ENCODE measurements at regions not wholly inside any gene's neighbourhood (a gene's known extent, or its start where the extent isn't known, plus 50 kb on each side); places are given as distances from the start of the nearest gene placed in this dataset.

DNA sequence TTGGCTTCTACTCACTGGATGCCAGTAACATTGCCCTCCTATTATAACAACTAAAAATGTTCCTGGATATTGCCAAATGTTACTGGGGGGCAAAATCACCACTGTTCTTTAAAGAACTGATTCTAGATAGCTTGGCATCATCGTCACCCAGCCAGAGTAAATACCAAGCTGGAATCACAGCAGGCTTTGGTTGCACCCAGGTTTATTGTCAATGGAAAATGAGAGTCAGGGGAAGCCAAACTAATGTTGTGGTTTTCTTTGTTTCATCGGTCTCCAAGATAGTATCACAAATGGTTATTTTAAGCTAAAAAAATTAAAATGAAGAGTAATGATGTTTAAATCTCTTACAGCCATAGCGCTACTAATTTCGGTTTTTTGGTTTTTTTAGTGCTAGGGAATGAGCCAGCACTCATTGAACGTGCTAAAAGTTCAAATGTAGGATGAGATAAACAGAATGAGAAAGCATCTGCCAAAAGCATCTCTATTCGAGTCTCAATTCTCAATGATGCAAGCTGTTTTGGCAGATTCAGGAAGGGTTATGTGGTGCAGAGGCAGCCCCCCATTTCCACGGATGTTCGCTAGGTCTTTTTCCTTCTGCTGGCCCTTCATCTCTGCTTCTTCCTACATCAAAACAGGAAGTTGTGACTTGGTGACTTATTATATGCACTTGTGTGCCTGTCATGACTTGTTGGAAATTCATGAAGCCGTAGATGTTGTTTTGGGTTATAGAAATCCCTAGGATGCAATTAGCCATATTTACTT is 558.0 kb downstream of the EBF1 start:
- 38% methylated on average over 9 of the region's 9 CpGs for WGBS (ENCODE audit: insufficient coverage, insufficient replicate concordance, low lambda C conversion rate, missing lambda C conversion rate)
- SMC1A ChIA-PET (ENCODE audit: uncharacterized antibody, unreplicated experiment): interaction anchor here (1.0 to 1.3 kb wide), 5 partner anchors 13 to 591 kb away, joined by 3 to 4 read pairs (median 3); no protein-coding TSS in a partner anchor
- intact Hi-C loops (cut with micrococcal nuclease; ENCODE audit: unreplicated experiment): no loop called here

More for the DNA sequence above, 558.0 kb downstream of the EBF1 start:
- no TSS peak for BruUV-seq (replicated peaks)
- no peak for ATAC-seq
- Histone ChIP-seq H3K79me2 (ENCODE audit: control insufficient read depth, insufficient read depth, low read length) (no peaks in the 10 kb centered on the region), H3K9me3 (replicated peaks; ENCODE audit: control insufficient read depth, insufficient read depth, low read length) (no peaks in the 10 kb centered on the region), H3K27ac (ENCODE audit: control insufficient read depth, insufficient read depth) (no peak overlapping the region), H3K4me1 (ENCODE audit: control insufficient read depth, insufficient read depth, low read length) (peaks cover 16% of the 10 kb centered on the region), H4K20me1 (ENCODE audit: control insufficient read depth, insufficient read depth) (no peaks in the 10 kb centered on the region), H3K36me3 (ENCODE audit: control insufficient read depth in 2 of 2, insufficient read depth in 2 of 2, low read length in 1 of 2) (no peaks in the 10 kb centered on the region), H3K9ac (ENCODE audit: control insufficient read depth, insufficient read depth, low read length) (no peak overlapping the region), H3K4me3 (no peak overlapping the region), H3K27me3 (replicated peaks in 1 of 2; ENCODE audit: control insufficient read depth in 2 of 2, insufficient read depth in 2 of 2, low read length in 1 of 2) (no peaks in the 10 kb centered on the region), H3K4me2 (ENCODE audit: control insufficient read depth, insufficient read depth) (no peak overlapping the region), H2AFZ (ENCODE audit: control insufficient read depth, low read depth, low read length) (no peak overlapping the region)
- DNase-seq (ENCODE audit: low read depth, low spot score): no peak
- TF ChIP-seq BHLHE40 (IDR thresholded peaks at IDR 0.05; ENCODE audit: borderline replicate concordance in 1 of 2, low read depth in 2 of 2, low read length in 1 of 2): no peak
- no peak for TF ChIP-seq CEBPB (IDR thresholded peaks at IDR 0.05; ENCODE audit: borderline replicate concordance in 1 of 2, low read depth in 2 of 2, low read length in 2 of 2)
- TF ChIP-seq BRCA1 (IDR thresholded peaks at IDR 0.05; ENCODE audit: low read depth, low read length): no peak
- no peak for TF ChIP-seq TBL1XR1 (IDR thresholded peaks at IDR 0.05; ENCODE audit: low read depth, low read length)
- TF ChIP-seq ZNF207 (IDR thresholded peaks at IDR 0.05; ENCODE audit: borderline replicate concordance): no peak
- TF ChIP-seq YBX1 (IDR thresholded peaks at IDR 0.05): no peak
- no peak for TF ChIP-seq NR2C2 (IDR thresholded peaks at IDR 0.05; ENCODE audit: borderline replicate concordance, control insufficient read depth, insufficient read length, low read depth)
- no peak for TF ChIP-seq CREM (IDR thresholded peaks at IDR 0.05; ENCODE audit: low read depth)
- TF ChIP-seq EGR1 (IDR thresholded peaks at IDR 0.05; ENCODE audit: borderline replicate concordance in 1 of 2, low read depth in 2 of 2, low read length in 2 of 2): no peak
- no peak for TF ChIP-seq WRNIP1 (IDR thresholded peaks at IDR 0.05; ENCODE audit: borderline replicate concordance, low read depth, low read length)
- TF ChIP-seq NRF1 (conservative IDR thresholded peaks at IDR 0.05; ENCODE audit: low read depth, low read length): no peak
- no peak for TF ChIP-seq EED (IDR thresholded peaks at IDR 0.05; ENCODE audit: low read depth)
- ChIA-PET CTCF (no interaction called here), POLR2A (no interaction called here), RAD21 (ENCODE audit: unreplicated experiment) (interaction anchor here (0.6 kb wide), 1 partner anchor 118 kb away, joined by 3 read pairs; no protein-coding TSS in a partner anchor)
- FAIRE-seq: no peak
- in situ Hi-C loops (cut with MboI): no loop called here
